ENCODE measurements at regions not wholly inside any gene's neighbourhood (a gene's known extent, or its start where the extent isn't known, plus 50 kb on each side); places are given as distances from the start of the nearest gene placed in this dataset.

- DNase-seq = no peak
Observed at GRCh38 chr10:27451054-27451453, 53.0 kb upstream of the RAB18 start.

DNA sequence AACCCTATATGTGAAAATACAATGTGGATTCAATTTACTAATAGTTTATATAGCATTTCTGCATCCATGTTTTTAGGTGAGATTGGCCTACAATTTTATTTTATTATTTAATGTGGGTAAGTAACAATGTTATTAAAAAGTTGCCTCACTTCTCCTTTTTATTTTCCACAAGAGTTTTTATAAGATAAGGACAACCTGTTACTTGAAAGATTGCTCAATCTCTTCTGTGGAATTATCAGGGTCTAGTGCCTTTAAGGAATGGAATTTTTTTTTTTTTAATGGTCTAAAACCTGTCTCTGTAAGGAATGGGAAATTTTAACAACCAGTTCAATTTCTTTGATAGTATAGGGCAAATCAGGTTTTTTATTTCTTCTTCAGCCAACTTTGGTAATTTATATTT is 53.9 kb upstream of the RAB18 start:
- no peak for DNase-seq

- no peak for DNase-seq
Observed at GRCh38 chr10:27449571-27449970, 54.5 kb upstream of the RAB18 start.

GRCh38 chr10:27448921-27449320 is 55.2 kb upstream of the RAB18 start:
- DNase-seq = no peak

GRCh38 chr10:27447540-27447939 is 56.6 kb upstream of the RAB18 start:
- no peak for DNase-seq

- DNase-seq = peak in 1 of 56 donors; percentile 2
Observed at GRCh38 chr10:27446091-27446918, 57.8 kb upstream of the RAB18 start.

- no peak for DNase-seq
Observed at GRCh38 chr10:27445070-27445469, 59.0 kb upstream of the RAB18 start.

DNA sequence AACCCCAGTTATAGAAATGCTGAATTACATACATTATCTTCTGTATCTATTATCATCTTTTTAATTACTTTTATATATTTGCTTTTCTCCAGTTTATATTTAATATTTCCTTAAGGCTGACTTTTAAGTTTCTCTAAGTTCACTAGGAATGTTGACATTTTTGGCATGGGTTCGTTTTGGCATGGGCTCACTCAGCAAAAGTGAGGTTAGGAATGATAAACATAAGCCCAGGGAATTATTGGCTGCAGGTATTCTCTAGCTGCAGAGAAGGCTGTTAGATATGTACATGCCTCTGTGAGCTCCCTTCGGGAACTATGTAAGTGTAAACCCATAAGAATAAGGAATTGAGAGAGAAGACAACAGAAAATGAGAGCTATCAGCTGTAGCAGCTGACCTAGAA is 63.6 kb upstream of the RAB18 start:
- no peak for DNase-seq

DNA sequence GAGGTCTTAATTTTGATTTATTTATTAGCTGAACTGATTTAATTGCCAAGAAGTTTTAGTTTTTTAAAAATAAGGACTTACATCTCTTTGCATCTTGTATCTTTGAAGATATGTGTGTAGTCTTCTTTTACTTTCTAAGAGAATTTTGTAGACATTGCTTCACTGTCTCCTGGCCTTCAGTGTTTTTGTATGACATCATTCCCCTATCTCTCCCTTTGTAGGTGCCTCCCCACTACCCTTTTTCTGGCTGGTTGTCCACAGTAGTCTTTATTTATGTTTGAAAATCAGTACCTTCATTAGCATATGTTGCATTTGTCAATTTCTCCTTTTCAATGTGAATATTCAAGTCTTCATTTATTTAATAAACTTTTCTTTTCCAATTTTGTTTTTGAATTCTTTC is 64.1 kb upstream of the RAB18 start:
- no peak for DNase-seq

DNA sequence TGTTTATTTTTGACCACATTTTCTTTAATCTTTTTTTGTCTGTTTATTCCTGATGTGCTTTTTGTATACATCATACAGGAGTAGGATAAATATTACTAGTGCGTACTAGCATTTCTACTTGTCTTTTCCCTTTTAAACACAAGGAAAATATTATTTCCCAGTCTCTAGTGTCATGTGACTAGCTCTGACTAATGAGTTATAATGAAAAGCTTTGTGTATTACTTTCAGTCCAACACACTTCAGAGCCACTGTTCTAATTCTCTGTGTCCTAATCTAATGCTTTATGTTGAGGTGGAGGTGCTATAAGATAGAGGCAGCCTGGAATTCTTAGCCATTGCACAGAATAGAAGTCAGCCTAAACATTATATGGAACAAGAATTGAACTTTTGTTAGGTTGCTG is 65.0 kb upstream of the RAB18 start:
- no peak for DNase-seq

DNA sequence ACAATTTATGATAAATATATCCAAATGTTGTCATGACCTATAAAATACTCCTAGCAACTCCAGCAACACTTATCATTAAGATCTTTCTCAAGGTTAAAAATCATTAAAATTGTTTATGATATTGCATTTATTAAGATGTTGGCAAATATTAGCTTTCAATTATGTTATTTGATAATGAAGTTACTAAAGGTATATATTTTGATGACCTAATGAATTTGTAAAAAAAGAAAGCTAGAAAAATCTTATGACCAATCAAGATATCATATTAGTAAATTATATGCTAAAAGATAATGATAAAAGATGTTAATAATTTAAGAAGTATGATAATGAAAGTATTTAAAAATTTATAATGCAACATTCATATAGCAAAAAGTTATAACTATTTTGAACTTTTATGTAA is 66.3 kb upstream of the RAB18 start:
- no peak for DNase-seq

- no peak for DNase-seq
Observed at GRCh38 chr10:27436710-27437109, 67.4 kb upstream of the RAB18 start.

DNA sequence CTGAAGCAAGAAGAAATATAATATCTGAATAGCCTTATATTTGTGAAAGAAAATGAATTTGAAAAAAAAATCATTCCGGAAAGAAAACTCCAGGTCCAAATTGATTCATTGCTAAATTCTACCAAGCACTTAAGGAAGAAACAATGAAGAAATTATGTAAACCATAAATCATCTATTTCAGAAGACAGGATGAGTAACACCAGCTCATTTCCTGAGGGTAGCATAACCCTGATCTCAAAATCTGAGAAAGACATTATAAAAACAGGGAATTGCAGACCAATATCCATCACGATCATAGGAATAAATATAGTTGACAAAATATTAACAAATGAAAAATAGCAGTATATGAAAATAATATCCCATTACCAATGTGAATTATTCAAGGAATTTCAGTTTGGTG is 70.1 kb upstream of the RAB18 start:
- DNase-seq = no peak

GRCh38 chr10:27426948-27427467 is 77.1 kb upstream of the RAB18 start:
- DNase-seq = no peak

DNA sequence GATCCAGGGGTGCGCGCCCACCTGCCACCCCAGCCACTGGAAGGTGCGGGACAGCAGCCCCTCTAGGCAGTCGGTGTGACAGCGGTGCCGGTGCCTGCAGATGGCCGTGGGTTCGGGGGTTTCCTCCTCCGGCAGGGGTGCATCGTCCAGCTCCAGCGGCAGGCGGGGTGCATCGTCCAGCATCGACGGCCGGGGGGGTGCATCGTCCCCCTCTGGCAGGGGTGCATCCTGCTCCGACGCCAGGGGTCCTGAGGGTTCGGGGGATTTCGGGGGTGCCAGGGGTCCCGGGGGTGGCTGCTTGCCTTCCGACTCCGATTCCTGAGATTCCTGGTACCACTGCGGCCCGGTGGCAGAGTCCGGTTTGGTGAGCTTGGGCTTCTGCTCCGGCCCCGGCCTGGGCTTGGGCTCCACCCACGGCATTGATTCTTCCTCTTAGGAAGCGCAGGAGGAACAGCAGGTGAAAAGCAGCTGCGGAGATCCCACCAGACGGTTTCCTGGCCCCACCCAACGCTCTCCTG is 90.2 kb upstream of the RAB18 start:
- DNase-seq = no peak

DNA sequence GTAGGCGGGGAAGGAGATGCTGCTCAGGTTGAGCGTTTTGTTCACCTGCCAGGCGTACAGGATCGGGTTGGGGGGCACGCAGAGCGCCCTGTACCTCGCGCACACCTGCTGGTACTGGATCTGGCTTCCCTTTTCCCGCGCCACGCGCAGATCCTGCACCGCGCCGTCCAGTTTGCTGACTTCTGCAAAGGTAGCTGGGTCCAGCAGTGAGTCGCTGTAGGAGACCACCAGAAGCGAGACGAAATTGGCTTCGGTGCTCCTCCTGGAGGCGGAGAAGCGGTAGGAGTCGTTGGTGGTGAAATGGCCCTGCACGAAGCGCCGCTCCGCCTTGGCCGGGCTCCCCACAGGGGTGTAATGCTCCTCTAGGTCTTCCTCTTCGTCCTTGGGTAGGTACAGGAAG is 90.7 kb upstream of the RAB18 start:
- no peak for DNase-seq

GRCh38 chr10:27410153-27410552 is 94.0 kb upstream of the RAB18 start:
- no peak for DNase-seq

GRCh38 chr10:27407271-27407670 is 96.8 kb upstream of the RAB18 start:
- no peak for DNase-seq

DNA sequence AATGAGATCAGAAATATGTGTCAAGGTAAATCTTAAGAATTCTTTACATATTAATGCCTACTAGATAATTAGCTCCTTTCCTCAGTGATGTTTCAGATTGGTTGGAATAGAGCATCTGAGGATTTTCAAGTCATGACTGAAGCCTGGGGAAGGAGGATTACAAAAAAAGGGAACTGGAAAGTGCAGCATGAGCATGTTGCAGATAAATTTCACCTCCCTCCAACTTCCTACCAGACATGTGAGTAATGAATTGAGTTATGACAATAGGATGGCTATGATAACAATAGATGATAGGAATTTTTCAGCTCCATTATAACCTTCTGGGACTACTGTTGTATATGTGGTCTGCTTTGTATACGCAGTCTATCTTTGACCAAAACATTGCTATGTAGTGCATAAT is 104.2 kb upstream of the RAB18 start:
- DNase-seq = no peak

- no peak for DNase-seq
Observed at GRCh38 chr10:27393961-27394360, 110.1 kb upstream of the RAB18 start.

- no peak for DNase-seq
Observed at GRCh38 chr10:27392606-27393005, 111.5 kb upstream of the RAB18 start.

DNA sequence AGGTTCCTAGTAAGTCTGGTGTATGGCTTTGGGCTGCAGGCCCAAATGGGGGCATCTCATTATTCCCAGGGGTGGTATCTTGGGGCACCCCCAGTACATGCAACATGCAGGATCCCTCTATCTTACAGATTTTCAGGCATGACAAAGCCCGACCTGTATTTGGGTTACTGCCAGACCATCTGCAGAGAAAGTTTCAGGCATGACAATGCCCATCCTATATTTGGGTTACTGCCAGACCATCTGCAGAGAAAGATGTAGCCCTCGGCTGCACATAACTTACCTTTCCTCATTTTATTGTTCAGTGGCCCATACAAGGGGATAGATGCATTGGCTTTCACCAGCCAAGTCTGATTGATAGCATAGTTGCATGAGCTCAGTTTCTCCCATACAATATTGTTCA is 112.2 kb upstream of the RAB18 start:
- DNase-seq = no peak

DNA sequence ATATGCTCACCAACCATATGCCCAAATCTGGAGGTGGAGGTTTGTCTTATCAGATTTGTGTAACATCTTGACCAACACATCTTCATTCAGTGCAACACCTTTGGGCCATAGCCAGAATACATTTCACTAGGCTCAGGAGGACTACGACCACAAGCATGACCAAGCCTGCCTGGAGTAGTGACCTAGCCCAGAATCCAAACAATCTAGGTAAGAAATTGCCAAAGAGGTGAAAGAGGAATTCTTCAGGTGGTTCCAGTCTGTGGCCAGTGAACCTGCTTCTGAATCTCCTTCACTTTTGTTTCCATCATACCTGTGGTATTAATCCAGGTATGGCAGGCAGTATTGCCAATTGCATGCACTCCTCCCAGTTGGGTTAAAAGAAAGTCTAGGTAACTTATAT is 112.8 kb upstream of the RAB18 start:
- DNase-seq = no peak

All from amygdala (tissue), 56 donors.